CD1c-positive myeloid dendritic cell (primary cell): ENCODE measurements at regions not wholly inside any gene's neighbourhood (a gene's known extent, or its start where the extent isn't known, plus 50 kb on each side); places are given as distances from the start of the nearest gene placed in this dataset.
A peak's percentile ranks its signal among the peaks of the same experiment; 100 is the strongest.
"Not testable (repeated sequence)": the region's sequence is repeated elsewhere in the genome, so short reads cannot be mapped to it uniquely, and the experiment has no call there.

Source experiments
- DNase-seq: peaks from one replicate; pipeline ENCODE4 v3.0.0-alpha.2; 2016; ENCODE audit errors: extremely low spot score

- DNase-seq: no peak
Measured at GRCh38 chr5:84790406-84790805, 405.7 kb upstream of the EDIL3 start.

DNA sequence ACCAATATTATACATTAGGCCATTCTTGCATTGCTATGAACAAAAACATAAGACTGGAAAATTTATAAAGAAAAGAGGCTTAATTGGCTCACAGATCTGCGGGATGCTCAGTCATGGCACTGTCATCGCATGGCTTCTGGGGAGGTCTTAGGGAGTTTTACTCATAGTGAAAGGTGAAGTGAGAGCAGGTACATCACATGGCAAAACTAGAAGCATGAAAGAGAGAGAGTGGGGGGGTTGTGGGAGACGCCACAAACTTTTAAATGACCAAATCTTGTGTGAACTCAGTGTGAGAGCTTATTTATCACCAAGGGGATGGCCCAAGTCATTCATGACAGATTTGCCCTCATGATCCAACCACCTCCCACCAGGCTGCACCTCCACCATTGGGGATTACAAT is 398.3 kb upstream of the EDIL3 start:
- no peak for DNase-seq

GRCh38 chr5:84779186-84779585 is 394.5 kb upstream of the EDIL3 start:
- DNase-seq: no peak

DNA sequence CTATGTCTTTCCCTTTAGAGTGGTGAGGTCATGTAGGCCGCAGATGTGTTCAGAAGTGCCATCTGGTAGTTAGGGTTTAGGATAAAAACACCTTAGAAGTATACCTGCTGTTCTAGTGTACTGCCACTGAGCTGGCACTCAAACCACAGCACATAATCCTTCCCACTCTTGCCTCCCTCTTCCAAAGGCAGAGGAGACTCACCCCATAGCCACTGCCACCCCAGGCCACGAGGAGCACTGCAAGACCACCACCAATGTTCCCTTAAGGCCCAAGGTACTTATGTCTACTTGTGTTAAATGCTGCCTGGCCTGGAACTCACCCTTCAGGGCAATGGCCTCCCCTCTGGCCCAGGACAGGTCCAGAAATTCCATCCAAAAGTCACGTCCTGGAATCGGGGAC is 379.5 kb upstream of the EDIL3 start:
- no peak for DNase-seq

DNA sequence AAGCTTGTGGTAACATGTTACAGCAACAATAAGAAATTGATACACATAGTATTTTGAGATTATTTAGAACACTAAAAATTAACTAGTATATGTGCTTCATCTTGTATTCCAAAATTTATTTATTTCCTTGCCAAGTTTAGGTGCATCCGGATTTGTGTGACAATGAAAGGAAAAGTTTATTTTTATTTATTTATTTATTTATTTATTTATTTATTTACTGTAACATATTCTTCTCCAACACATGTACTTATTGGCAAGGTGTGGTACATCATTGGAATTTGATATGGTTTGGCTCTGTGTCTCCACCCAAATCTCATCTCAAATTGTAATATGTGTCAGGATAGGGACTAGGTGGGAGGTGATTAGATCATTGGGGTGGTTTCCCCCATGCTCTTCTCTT is 373.3 kb upstream of the EDIL3 start:
- DNase-seq: no peak

GRCh38 chr5:84752780-84753179 is 368.1 kb upstream of the EDIL3 start:
- no peak for DNase-seq

DNA sequence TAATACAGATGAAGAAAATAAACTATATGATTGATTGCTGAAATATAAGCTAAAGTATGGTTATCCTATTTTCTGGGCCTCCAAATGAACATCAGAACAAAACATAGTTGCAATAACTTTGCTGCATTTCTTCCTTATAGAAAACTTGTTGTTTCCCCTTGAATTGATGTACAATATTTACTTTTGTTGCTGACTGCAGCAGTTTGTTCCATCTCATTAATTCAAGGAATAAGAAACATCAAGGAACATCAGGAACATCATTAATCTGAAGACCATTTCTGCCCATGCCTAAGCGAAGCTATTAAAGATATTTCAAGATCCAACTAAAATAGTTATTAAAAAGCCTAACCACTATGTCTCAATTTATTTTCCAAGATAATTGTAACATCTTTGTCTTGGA is 363.6 kb upstream of the EDIL3 start:
- no peak for DNase-seq

GRCh38 chr5:84746280-84746679 is 361.6 kb upstream of the EDIL3 start:
- DNase-seq: not testable (repeated sequence)

GRCh38 chr5:84741056-84741455 is 356.4 kb upstream of the EDIL3 start:
- peak; percentile 55 for DNase-seq

DNA sequence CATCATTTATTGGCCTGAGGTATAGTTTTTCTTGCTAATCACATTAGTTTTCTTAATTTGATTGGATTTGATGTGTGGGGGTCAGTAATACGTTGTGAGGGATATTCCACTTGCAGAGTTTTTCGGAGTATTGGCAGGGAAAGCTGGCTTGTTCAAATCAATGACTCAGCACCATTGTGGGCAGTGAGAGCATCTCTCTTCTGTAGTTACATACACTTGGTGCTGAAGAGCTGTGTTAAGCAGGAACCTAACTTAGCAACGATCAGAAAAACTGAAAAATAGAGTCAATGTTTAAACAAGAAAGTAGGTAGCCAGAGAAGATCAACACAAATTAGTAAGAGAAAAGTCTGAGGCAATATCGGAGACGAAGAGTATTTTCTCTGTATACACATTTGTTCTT is 344.6 kb upstream of the EDIL3 start:
- DNase-seq: no peak

DNA sequence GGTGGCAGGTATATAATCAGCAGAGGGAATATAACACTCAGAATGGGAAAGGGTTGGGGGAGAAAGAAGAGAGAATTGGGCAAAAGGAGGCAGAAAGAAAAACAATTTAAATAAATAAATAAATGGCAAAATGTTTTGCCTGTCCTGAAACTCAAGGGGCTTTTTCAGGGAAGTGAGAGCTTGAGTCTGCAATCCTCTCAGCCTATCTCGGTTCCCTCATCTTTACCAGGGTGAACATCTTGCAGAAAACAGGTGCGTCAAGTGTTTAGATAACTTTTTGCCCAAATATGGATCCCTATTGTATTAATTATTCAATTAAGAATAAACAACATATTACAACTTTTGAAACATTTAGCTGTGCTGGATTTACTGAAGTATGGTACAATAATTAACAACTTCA is 343.0 kb upstream of the EDIL3 start:
- no peak for DNase-seq

- no peak for DNase-seq
Measured at GRCh38 chr5:84725946-84726570, 341.4 kb upstream of the EDIL3 start.

- no peak for DNase-seq
Measured at GRCh38 chr5:84724683-84725082, 340.0 kb upstream of the EDIL3 start.

DNA sequence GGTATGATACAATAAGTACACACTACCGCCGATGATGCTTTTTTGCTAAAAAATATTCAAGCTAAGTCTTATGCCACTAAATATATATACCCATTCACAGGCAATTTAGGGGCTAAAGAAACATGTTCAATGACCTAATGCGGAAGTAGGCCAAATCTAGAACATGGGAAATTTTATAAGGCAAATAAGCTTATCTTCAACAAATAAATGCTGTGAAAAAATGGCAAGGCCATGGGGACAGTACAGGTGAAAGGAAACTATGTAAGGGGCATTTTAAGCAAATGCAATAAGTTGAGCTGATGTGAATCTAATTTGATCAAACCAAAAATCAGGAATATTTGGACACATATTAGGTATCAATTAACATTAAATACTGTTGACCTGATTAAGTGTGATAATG is 339.5 kb upstream of the EDIL3 start:
- DNase-seq: no peak

DNA sequence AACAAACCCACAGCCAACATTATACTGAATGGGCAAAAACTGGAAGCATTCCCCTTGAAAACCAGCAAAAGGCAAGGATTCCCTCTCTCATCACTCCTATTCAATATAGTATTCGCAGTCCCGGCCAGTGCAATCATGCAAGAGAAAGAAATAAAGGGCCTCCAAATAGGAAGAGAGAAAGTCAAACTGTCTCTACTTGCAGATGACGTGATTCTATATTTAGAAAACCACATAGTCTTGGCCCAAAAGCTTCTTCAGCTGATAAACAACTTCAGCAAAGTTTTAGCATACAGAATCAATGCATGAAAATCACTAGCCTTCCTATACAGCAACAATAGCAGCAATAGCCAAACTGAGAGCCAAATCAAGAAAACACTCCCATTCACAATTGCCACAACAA is 333.7 kb upstream of the EDIL3 start:
- no peak for DNase-seq

- DNase-seq: no peak
Measured at GRCh38 chr5:84715686-84716085, 331.0 kb upstream of the EDIL3 start.

- no peak for DNase-seq
Measured at GRCh38 chr5:84715091-84715490, 330.4 kb upstream of the EDIL3 start.

GRCh38 chr5:84709075-84709474 is 324.4 kb upstream of the EDIL3 start:
- DNase-seq: no peak

- DNase-seq: no peak
Measured at GRCh38 chr5:84706678-84707641, 322.3 kb upstream of the EDIL3 start.

DNA sequence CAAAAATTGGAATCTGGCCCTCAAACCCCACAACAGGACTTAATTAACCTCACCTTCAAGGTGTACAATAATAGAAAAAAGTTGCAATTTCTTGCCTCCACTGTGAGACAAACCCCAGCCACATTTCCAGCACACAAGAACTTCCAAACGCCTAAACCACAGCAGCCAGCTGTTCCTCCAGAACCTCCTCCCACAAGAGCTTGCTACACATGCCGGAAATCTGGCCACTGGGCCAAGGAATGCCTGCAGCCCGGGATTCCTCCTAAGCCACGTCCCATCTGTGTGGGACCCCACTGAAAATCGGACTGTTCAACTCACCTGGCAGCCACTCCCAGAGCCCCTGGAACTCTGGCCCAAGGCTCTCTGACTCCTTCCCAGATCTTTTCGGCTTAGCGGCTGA is 315.9 kb upstream of the EDIL3 start:
- not testable (repeated sequence) for DNase-seq

DNA sequence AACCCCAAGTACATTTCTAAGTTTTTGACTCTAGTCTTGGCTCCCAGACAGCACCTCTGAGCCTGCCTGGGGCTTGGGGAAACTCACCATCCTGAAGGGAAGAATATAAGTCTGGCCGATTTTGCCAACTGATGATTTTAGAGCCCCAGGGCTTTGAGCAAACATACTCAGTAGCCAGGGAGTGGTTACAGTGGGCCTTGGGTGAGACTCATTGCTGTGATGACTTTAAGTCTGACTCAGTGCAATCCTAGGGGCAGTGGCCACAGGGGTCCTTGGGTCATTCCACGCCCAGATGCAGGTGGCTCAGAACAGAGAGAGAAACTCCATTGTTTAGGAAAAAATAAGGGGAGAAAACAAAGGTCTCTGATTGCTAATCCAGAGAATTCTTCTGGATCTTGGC is 312.0 kb upstream of the EDIL3 start:
- no peak for DNase-seq

DNA sequence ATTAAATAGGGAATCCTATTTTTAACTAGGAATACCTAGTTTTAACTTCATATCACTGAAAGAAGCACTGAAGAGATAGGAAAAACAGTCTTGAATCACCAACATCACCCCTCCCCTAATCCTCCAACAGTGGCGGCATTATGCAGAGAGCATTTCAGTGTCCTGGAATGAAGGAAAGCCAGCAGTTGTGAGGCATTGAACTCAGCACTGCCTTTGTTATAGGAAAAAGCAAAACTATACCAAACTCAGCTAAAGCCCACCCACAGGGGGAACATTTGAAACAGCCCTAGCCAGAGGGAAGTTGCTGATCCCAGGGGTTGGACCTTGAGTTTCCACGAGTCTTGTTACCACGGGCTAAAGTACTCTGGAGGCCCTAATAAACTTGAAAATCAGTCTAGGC is 310.6 kb upstream of the EDIL3 start:
- no peak for DNase-seq

DNA sequence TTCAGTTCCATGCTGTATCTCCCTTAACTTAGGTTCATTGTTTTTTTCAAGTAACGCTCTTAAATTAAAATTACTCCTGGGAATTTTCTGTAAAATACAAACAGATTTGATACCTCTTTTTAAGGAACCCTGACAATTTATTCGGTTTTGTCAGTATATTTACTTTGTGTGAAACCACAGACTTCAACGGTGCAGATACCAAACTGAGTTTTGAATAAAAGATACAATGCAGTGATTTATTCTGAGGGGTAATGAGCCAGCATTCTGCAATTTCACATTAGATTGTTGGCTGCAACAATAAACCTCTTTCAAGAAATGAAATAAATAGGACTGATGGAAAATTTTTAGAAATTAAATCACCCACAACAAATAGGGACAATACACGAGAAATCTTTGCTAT is 308.6 kb upstream of the EDIL3 start:
- no peak for DNase-seq
